Loucy (cell line): ENCODE measurements at regions not wholly inside any gene's neighbourhood (a gene's known extent, or its start where the extent isn't known, plus 50 kb on each side); places are given as distances from the start of the nearest gene placed in this dataset.

Experiments used
- H2AFZ ChIP-seq: fragments of 200-600 bp; sonication (generic); 2 replicates; pipeline ENCODE4 v1.6.0; 2016; ENCODE audit warnings: antibody characterized with exemption, mild to moderate bottlenecking, low read length, moderate library complexity
- H3F3A ChIP-seq: fragments of 200-600 bp; 2 replicates; pipeline ENCODE4 v1.6.0; 2016; ENCODE audit warnings: antibody characterized with exemption, low read depth, mild to moderate bottlenecking
- H3K27me3 ChIP-seq: fragments of 200-600 bp; sonication (generic); 2 replicates; pipeline ENCODE4 v1.6.1; 2014; ENCODE audit warnings: low read length, mild to moderate bottlenecking; ENCODE audit not compliant: insufficient read depth, poor library complexity, severe bottlenecking
- H3K36me3 ChIP-seq: fragments of 200-600 bp; sonication (generic); 2 replicates; pipeline ENCODE4 v1.6.1; 2016; ENCODE audit warnings: low read length; ENCODE audit not compliant: insufficient read depth
- H3K4me1 ChIP-seq: fragments of 200-600 bp; sonication (generic); 2 replicates; pipeline ENCODE4 v1.5.1; 2014; ENCODE audit warnings: low read length, mild to moderate bottlenecking; ENCODE audit not compliant: insufficient read depth, poor library complexity, severe bottlenecking
- H3K4me2 ChIP-seq: fragments of 200-600 bp; sonication (generic); 2 replicates; pipeline ENCODE4 v1.6.0; 2014; ENCODE audit warnings: antibody characterized with exemption, low read length, low read depth, mild to moderate bottlenecking; ENCODE audit not compliant: poor library complexity, severe bottlenecking
- H3K4me3 ChIP-seq: fragments of 200-600 bp; sonication (generic); 2 replicates; pipeline ENCODE4 v1.5.1; 2014; ENCODE audit warnings: low read length, mild to moderate bottlenecking, mixed read lengths; ENCODE audit not compliant: poor library complexity, severe bottlenecking
- H3K79me2 ChIP-seq: fragments of 200-600 bp; sonication (generic); 2 replicates; pipeline ENCODE4 v1.6.1; 2014; ENCODE audit warnings: low read length; ENCODE audit not compliant: insufficient read depth
- H3K9ac ChIP-seq: fragments of 200-600 bp; sonication (generic); 2 replicates; pipeline ENCODE4 v1.6.0; 2014; ENCODE audit warnings: mild to moderate bottlenecking, low read depth, low read length, moderate library complexity; ENCODE audit not compliant: poor library complexity, severe bottlenecking
- H3K9me2 ChIP-seq: fragments of 200-600 bp; sonication (generic); replicated peaks from 2 replicates; pipeline ENCODE4 v1.6.1; 2016; ENCODE audit warnings: low read depth, low read length, mixed read lengths
- H3K9me3 ChIP-seq: fragments of 200-600 bp; sonication (generic); 2 replicates; pipeline ENCODE4 v1.6.1; 2014; ENCODE audit warnings: mild to moderate bottlenecking, antibody characterized with exemption, low read length, low read depth; ENCODE audit not compliant: insufficient read depth
- H4K20me1 ChIP-seq: fragments of 200-600 bp; sonication (generic); 2 replicates; pipeline ENCODE4 v1.6.0; 2014; ENCODE audit warnings: antibody characterized with exemption, low read length, mild to moderate bottlenecking; ENCODE audit not compliant: insufficient read depth, poor library complexity, severe bottlenecking
- EZH2phosphoT487 ChIP-seq: fragments of 200-600 bp; IDR thresholded peaks from 2 replicates; pipeline ENCODE4 v1.6.1; 2018; ENCODE audit warnings: antibody characterized with exemption, mild to moderate bottlenecking, moderate library complexity, borderline replicate concordance
- TF ChIP-seq, protein P1 (sequence below): fragments of 200-600 bp; sonication (generic); conservative IDR thresholded peaks from 2 replicates; pipeline ENCODE4 v1.5.1; 2014; ENCODE audit warnings: mild to moderate bottlenecking, antibody characterized with exemption, low read length

- no peaks in the 10 kb centered on the region for H3K79me2 ChIP-seq
- TF ChIP-seq, protein P1, sequence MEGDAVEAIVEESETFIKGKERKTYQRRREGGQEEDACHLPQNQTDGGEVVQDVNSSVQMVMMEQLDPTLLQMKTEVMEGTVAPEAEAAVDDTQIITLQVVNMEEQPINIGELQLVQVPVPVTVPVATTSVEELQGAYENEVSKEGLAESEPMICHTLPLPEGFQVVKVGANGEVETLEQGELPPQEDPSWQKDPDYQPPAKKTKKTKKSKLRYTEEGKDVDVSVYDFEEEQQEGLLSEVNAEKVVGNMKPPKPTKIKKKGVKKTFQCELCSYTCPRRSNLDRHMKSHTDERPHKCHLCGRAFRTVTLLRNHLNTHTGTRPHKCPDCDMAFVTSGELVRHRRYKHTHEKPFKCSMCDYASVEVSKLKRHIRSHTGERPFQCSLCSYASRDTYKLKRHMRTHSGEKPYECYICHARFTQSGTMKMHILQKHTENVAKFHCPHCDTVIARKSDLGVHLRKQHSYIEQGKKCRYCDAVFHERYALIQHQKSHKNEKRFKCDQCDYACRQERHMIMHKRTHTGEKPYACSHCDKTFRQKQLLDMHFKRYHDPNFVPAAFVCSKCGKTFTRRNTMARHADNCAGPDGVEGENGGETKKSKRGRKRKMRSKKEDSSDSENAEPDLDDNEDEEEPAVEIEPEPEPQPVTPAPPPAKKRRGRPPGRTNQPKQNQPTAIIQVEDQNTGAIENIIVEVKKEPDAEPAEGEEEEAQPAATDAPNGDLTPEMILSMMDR: no peak
- TF ChIP-seq EZH2phosphoT487: no peak
- H3K36me3 ChIP-seq: no peaks in the 10 kb centered on the region
- no peak overlapping the region for H3K4me2 ChIP-seq
- H3K4me1 ChIP-seq: no peaks in the 10 kb centered on the region
- no peaks in the 10 kb centered on the region for H3K9me2 ChIP-seq
- H3K9me3 ChIP-seq: no peaks in the 10 kb centered on the region
- H3K4me3 ChIP-seq: no peak overlapping the region
- no peak overlapping the region for H3K9ac ChIP-seq
- no peaks in the 10 kb centered on the region for H3K27me3 ChIP-seq
- H3F3A ChIP-seq: no peaks in the 10 kb centered on the region
- H2AFZ ChIP-seq: no peak overlapping the region
- no peaks in the 10 kb centered on the region for H4K20me1 ChIP-seq
These were observed 157.9 kb upstream of the GLI2 start for GRCh38 chr2:120577721-120578295.

- H3K9ac ChIP-seq: no peak overlapping the region
- TF ChIP-seq, protein P1: no peak
- TF ChIP-seq EZH2phosphoT487: no peak
- no peaks in the 10 kb centered on the region for H3K36me3 ChIP-seq
- no peaks in the 10 kb centered on the region for H3K4me1 ChIP-seq
- no peak overlapping the region for H2AFZ ChIP-seq
- no peaks in the 10 kb centered on the region for H3K9me2 ChIP-seq
- no peaks in the 10 kb centered on the region for H3K9me3 ChIP-seq
- no peaks in the 10 kb centered on the region for H3K79me2 ChIP-seq
- no peaks in the 10 kb centered on the region for H4K20me1 ChIP-seq
- no peaks in the 10 kb centered on the region for H3K27me3 ChIP-seq
- no peaks in the 10 kb centered on the region for H3F3A ChIP-seq
- no peak overlapping the region for H3K4me2 ChIP-seq
- no peak overlapping the region for H3K4me3 ChIP-seq
These were observed 156.9 kb upstream of the GLI2 start for GRCh38 chr2:120578576-120579352.

DNA sequence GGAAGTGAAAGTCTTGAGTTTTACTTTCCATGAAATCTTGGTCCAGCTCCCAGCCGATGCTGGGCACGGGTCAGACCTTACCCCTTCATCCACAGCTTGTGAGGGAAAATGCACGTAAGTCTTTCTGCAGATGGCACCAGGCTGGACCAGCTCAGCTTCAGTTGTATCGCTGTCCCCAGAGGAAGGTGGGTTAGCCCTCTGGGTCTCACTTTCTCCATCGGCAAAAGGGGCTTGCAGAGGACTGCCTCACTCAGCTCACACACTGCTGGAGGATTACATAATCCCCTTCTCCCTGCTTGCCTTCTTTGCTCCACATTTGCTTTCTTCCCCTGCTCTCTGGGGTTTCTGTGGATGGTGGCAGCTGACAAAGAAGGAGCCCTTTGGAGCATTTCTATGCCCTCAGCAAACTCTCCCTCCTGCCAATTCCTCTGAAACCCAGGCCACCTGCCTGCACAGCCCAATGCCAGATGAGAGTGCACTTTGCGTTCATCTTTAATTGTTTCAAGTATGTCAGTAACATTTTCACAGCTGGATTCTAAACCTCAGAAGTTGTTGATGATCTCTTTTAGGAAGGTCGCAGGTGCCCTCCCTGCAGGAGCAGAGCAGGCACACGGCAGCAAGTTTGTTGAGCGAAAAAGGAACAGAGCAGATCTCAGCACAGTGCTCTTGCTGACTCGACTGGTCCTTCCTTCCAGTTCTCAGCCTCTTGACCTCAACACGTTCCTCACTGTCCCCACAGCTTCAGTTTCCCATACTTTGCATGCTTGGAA is 155.6 kb upstream of the GLI2 start:
- Histone ChIP-seq H3K79me2 (no peaks in the 10 kb centered on the region), H3F3A (no peaks in the 10 kb centered on the region), H3K9me3 (no peaks in the 10 kb centered on the region), H3K4me2 (no peak overlapping the region), H3K27me3 (no peaks in the 10 kb centered on the region), H2AFZ (no peak overlapping the region), H3K4me1 (no peaks in the 10 kb centered on the region), H4K20me1 (no peaks in the 10 kb centered on the region), H3K9me2 (no peaks in the 10 kb centered on the region), H3K9ac (no peak overlapping the region), H3K36me3 (no peaks in the 10 kb centered on the region), H3K4me3 (no peak overlapping the region)
- TF ChIP-seq, protein P1: no peak
- TF ChIP-seq EZH2phosphoT487: no peak
